HS-27A (cell line): ENCODE measurements at regions not wholly inside any gene's neighbourhood (a gene's known extent, or its start where the extent isn't known, plus 50 kb on each side); places are given as distances from the start of the nearest gene placed in this dataset.

Experiments
- DNase-seq: peaks from one replicate; pipeline ENCODE4 v3.0.0-alpha.2; 2012; ENCODE audit warnings: low read depth, missing footprints

- DNase-seq: no peak
Observed at GRCh38 chr11:122062763-122063162, 53.3 kb downstream of the BLID start.

- no peak for DNase-seq
Observed at GRCh38 chr11:122059565-122059964, 56.5 kb downstream of the BLID start.

DNA sequence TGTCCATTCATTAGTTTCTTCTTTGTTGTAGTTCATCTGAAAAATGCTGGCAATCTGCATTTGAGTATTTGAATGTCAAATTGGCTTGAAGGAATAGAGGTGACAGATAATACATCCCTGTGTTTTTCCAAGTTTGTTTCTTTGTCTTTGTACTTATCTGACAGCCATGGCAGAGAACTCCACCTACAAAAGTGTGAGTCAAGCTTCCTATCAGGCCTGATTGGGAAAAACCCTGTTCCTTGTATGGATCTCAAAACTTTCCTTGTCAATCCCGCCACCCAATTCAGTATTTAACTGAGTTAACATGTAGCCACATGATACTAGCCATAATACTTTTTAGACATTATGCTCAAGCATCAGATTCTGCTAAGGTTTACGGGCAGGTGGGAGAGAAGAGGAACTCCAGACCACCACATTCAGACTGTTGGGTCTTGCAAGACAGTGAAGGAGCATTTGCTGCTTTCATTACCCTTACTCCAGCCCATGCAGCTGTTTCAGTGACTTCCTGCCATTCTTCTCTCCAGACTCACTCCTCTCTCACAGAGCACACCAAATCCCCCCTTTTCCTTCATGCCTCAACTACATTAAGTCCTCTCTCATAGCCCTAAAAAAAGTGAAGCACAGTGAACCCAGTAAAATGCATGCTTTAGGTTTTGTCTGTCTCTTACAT, 65.9 kb downstream of the BLID start:
- DNase-seq: no peak

DNA sequence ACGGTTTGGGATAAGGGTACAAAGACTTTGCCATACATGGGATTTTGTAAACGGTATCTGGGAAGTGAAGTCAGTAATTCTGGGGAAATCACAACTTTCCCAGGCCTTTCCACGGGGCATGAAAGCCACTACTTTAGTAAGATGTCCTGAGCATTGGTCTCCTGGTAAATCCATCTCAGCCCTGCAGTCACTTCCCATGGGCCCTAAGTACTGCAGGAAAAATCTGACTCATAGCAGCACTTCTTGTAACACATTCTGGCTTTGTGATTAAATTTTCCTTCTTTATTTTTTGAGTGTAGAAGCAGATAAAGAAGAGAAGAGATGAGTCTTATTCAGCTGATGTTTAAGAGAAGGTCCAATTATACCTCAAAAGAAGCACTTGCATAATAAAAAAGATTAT, 67.6 kb downstream of the BLID start:
- DNase-seq: no peak

- DNase-seq: no peak
Observed at GRCh38 chr11:122046846-122047245, 69.2 kb downstream of the BLID start.

DNA sequence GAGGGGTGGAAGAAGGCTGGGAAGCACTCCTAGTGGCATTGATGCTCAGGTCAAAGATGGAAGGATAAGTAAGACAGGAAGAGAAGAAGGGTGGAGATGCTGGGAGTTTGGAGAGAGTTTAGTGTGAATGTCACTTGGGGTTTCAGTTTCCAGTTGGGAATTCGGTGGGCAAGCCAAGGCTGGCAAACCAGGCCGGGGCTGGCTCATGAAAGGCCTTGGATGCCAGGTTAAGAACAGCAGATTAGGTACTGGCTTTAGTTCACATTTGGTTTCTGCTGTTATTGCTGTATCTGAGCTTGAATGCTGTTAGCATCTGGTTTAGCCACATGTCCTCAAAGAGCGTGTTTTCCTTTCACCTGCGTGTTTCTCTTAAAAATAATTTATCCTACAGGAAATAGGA, 69.6 kb downstream of the BLID start:
- no peak for DNase-seq

DNA sequence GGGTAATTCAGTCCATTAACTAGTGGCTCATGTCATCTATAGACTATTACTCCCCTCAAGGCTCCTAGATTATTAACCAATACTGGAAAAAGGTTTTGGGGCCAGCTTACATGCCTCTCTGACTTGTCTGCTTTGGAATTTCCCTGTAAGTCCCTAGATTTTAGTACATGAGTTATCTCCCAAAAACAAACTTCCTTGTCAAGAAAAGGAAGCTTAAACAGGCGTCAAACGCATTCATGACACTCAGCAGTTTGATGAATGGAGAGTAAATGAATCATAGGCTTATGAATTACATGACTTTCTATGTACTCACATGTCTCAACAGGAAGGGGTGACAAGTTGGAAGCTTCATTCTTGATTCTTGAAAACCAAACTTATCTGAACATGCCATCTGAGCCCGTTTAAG, 70.8 kb downstream of the BLID start:
- DNase-seq: peak; percentile 78

- DNase-seq: no peak
Observed at GRCh38 chr11:122044086-122044485, 71.9 kb downstream of the BLID start.

GRCh38 chr11:122042981-122043380, 73.0 kb downstream of the BLID start:
- no peak for DNase-seq

DNA sequence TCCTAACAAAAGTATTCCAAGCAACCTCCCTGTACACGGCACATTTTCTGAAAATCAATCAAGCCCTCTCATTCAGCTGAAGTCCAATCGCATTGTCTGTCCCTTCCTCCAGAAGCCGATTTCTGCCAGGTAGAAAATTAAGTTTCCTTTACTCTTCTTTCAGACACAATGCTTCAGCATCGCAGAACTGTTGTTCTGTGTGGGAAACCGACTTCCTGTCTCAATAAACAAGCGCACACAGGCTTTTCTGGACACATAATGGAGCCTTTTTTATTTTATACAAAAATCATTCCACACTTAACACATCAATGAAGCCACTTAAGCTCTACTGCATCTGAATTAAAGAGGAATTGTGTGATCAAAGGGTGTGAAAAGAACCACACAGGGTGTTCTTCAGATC, 75.6 kb downstream of the BLID start:
- DNase-seq: no peak

DNA sequence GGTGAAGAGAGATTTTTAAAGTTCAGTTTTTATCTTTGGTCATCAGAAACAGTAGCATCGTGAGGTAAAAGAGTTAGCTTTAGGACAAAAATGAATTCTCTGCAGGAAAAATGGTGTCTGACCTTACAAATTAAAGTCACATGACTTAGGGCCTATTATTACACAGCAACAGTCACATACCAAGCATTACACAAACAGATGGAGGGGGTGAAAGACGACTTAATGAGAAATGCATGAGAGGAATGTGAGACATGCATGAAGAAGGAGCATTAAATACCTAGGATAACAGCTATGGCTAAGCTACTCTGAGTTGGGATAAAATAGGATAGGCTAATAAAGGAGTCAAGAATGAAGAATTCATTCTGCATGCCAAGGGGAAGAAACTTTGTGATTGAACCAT, 77.5 kb downstream of the BLID start:
- DNase-seq: peak; percentile 78

DNA sequence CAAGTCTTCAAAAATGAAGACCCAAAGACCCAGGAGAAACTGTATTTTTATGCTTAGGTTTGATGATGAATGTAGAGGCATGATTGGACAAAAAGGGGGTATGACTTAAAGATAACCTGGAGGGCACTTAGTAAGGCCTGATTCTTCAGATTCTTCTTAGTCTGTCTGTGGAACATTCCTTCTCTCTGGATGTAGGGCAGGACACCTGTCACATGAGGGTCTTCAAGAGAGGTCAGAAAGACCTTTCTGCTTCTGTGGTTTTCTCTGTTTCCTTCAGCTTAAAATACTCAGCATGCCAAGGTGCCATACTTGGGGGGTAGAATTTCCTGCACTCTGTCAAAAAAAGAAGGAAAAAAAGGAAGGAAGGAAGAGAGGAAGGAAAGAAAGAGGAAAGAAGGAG, 78.1 kb downstream of the BLID start:
- no peak for DNase-seq

DNA sequence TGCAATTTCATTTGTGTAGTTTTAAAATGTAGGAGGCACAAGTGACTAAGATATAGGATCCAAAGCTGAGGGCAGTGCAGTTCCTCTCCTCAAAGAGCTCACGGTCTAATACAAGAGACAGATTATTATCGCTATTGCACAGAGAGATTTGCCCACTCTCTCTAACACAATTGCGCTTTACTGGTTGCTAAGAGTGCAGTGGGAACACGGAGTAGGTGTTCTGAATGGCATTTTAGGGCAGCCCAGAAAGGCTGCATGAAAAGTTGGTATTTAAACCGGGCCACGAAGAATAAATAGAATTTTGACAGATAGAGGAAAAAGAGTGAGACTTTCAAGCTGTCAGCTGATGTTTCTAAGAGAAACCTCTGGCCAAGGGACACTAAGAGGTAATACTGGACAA, 79.5 kb downstream of the BLID start:
- DNase-seq: no peak

DNA sequence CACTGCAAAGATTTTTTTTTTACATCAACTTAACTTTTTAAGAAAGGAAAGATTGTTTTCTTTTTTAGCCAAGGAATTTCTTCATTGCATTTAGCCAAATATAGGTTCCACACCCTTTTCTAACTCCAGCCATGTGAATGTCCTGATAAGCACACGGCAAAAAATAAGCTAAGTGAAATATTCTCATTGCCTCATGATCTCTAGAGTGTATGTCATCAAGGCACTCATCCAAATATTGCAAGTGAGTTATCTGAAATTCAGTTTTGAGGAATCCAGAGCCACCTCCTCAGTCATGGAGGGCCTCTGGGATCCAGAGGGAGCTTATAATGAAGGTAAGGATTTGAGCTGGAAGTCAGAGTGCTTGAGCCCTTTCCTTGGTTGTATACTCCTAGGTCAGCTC, 80.0 kb downstream of the BLID start:
- DNase-seq: no peak

DNA sequence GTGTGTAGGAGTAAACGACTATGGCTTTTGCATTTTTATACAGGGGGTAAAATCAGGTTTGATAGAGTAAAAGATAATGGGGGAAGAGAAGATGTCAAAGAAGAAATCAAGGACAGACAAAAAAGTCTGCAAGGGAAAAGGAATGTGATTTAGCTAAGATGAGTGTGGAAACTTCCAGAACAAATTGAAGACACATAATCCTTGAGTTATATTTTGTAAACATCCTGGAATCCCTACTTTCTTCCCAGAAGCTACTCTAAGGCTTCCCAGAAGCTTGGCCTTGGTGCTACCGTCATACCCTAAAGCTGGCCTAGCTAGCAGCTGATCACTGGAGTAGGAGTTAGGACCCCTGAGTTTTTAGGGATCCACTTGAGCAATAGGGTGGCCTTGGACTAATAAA, 82.4 kb downstream of the BLID start:
- no peak for DNase-seq

GRCh38 chr11:122033193-122033592, 82.8 kb downstream of the BLID start:
- DNase-seq: no peak

DNA sequence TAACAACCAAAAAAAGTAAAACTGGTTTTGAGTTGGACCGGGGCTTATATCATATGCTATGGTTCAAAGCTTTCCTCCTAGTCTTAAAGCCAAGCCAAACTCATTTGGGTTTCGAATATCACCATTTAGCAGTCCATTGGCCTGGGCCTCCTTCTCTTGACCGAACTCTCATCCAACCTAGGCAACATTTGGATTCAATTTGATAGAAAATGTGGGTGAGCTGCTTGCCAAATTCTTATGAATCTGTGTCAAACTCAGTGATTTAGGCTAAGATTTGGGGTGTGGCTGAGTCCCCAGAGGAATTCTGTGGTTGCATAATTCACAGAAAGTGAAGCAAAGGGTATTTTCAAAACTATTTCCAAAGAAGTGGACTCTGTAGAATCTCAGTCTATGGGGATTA, 83.7 kb downstream of the BLID start:
- no peak for DNase-seq

- DNase-seq: no peak
Observed at GRCh38 chr11:122031813-122032212, 84.2 kb downstream of the BLID start.

- DNase-seq: no peak
Observed at GRCh38 chr11:122030286-122030685, 85.7 kb downstream of the BLID start.

DNA sequence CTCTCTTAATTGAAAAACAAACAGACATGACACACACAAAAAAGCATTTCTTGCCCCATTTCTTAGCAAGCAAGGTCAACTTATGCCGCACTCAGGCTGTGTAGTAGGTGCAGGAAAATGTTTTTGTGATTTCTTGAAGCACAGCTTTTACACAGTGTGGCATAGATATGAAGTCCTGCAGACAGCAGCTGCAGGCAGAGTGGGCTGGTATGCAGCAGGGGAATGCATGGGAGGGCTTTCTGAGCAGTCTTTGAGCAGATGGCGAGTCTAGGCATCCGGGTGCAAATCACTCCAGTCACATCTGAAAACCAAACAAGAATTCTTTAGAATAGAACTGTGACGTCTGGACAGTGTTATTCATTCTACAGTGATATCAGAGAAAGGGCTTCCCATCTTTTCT, 87.5 kb downstream of the BLID start:
- no peak for DNase-seq

GRCh38 chr11:122028036-122028435, 88.0 kb downstream of the BLID start:
- DNase-seq: no peak

DNA sequence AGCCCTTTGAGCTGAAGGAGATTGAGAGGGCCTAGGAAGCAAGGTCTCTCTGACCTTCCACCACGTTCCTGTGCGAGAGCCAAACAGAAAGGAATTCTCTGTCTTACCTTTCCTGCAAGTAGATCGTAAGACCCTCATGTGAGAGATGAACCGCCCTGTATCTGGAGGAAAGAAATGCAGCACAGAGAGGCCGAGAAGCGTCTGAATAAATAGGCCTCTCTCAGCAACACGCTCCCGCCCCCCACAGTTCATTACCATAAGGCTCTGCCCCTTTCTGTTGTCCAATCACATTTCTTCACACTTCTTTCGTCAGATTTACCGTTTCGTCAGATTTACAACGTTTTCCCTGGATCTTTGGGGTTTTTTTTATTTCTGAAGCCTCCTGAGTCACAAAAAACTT, 90.3 kb downstream of the BLID start:
- no peak for DNase-seq

- no peak for DNase-seq
Observed at GRCh38 chr11:122024278-122024677, 91.7 kb downstream of the BLID start.

DNA sequence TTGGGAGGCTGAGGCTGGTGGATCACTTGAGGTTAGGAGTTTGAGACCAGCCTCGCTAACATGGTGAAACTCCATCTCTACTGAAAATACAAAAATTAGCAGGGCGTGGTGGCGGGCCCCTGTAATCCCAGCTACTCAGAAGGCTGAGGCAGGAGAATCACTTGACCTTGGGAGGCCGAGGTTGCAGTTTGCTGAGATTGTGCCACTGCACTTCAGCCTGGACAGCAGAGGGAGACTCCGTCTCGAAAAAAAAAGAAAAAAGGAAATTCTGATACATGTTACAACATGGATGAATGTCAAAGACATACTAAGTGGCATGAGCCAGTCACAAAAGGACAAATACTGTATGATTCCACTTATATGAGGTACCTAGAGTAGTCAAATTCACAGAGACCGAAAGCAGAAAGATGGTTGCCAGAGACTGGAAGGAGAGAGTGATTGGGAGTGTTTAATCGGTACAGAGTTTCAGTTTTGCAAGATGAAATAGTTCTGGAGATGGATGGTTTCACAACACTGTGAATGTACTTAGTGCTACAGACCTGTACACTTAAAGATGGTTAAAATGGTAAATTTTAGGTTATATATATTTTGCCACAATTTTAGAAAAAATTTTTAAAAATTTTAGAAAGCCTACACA, 92.3 kb downstream of the BLID start:
- no peak for DNase-seq
